Trophoblast cell (in vitro differentiated cells and primary cell): ENCODE measurements at regions not wholly inside any gene's neighbourhood (a gene's known extent, or its start where the extent isn't known, plus 50 kb on each side); places are given as distances from the start of the nearest gene placed in this dataset.

Source experiments
- DNase-seq, 2 donors: peaks; one replicate each; pipeline ENCODE4 v3.0.0-alpha.2; 2016
- H2AFZ ChIP-seq: 2 replicates; pipeline ENCODE4 v1.6.1; 2013; ENCODE audit warnings: low read length, moderate library complexity, mild to moderate bottlenecking; ENCODE audit not compliant: insufficient read depth, poor library complexity
- H2AK5ac ChIP-seq: 2 replicates; pipeline ENCODE4 v1.6.1; 2013; ENCODE audit warnings: mild to moderate bottlenecking, low read length
- H2BK120ac ChIP-seq: 2 replicates; pipeline ENCODE4 v1.6.1; 2013; ENCODE audit warnings: low read length, mild to moderate bottlenecking, moderate library complexity; ENCODE audit not compliant: insufficient read depth, poor library complexity
- H2BK12ac ChIP-seq: 2 replicates; pipeline ENCODE4 v1.6.1; 2013; ENCODE audit warnings: mild to moderate bottlenecking, low read length, moderate library complexity
- H2BK5ac ChIP-seq: 2 replicates; pipeline ENCODE4 v1.6.1; 2013; ENCODE audit warnings: low read length, low read depth, moderate library complexity, mild to moderate bottlenecking; ENCODE audit not compliant: poor library complexity
- H3K14ac ChIP-seq: 2 replicates; pipeline ENCODE4 v1.6.1; 2013; ENCODE audit warnings: mild to moderate bottlenecking, low read length
- H3K18ac ChIP-seq: 2 replicates; pipeline ENCODE4 v1.6.1; 2013; ENCODE audit warnings: mild to moderate bottlenecking, low read length
- H3K23ac ChIP-seq: 2 replicates; pipeline ENCODE4 v1.6.1; 2013; ENCODE audit warnings: low read length
- H3K27ac ChIP-seq: 2 replicates; pipeline ENCODE4 v1.5.1; 2013; ENCODE audit warnings: low read depth, mild to moderate bottlenecking, inconsistent platforms, low read length, moderate library complexity
- H3K27me3 ChIP-seq: 2 replicates; pipeline ENCODE4 v1.6.1; 2013; ENCODE audit warnings: inconsistent platforms, mild to moderate bottlenecking, low read length, moderate library complexity; ENCODE audit not compliant: insufficient read depth
- H3K36me3 ChIP-seq, 2 experiments: 1 replicate in 1 of 2; 2 replicates in 1 of 2; pipeline ENCODE4 v1.6.1; 2013; ENCODE audit warnings: low read length in 2 of 2, mild to moderate bottlenecking in 2 of 2, moderate library complexity in 1 of 2; ENCODE audit not compliant: insufficient read depth in 2 of 2, control insufficient read depth in 1 of 2
- H3K4ac ChIP-seq: 2 replicates; pipeline ENCODE4 v1.6.1; 2013; ENCODE audit warnings: low read depth, mild to moderate bottlenecking, low read length, moderate library complexity
- H3K4me1 ChIP-seq, 2 experiments: 1 replicate in 1 of 2; 2 replicates in 1 of 2; pipeline ENCODE4 v1.6.1; 2013; ENCODE audit warnings: low read length in 2 of 2, mild to moderate bottlenecking in 2 of 2, moderate library complexity in 1 of 2; ENCODE audit not compliant: insufficient read depth in 2 of 2, control insufficient read depth in 1 of 2
- H3K4me2 ChIP-seq: 2 replicates; pipeline ENCODE4 v1.6.1; 2013; ENCODE audit warnings: inconsistent platforms, mild to moderate bottlenecking, low read length, moderate library complexity
- H3K4me3 ChIP-seq: 2 replicates; pipeline ENCODE4 v1.5.1; 2013; ENCODE audit warnings: mild to moderate bottlenecking, low read depth, low read length, inconsistent platforms
- H3K79me1 ChIP-seq: one replicate; pipeline ENCODE4 v1.6.1; 2013; ENCODE audit warnings: low read length
- H3K79me2 ChIP-seq: 2 replicates; pipeline ENCODE4 v1.6.1; 2013; ENCODE audit warnings: low read length, mild to moderate bottlenecking; ENCODE audit not compliant: control insufficient read depth, insufficient read depth, poor library complexity
- H3K9ac ChIP-seq: 2 replicates; pipeline ENCODE4 v1.6.1; 2013; ENCODE audit warnings: mild to moderate bottlenecking, low read length
- H3K9me3 ChIP-seq: 2 replicates; pipeline ENCODE4 v1.6.1; 2013; ENCODE audit warnings: low read depth, mild to moderate bottlenecking, control low read depth, inconsistent platforms, low read length; ENCODE audit not compliant: insufficient read depth
- H4K12ac ChIP-seq: 2 replicates; pipeline ENCODE4 v1.6.1; 2013; ENCODE audit warnings: low read depth, mild to moderate bottlenecking, low read length, moderate library complexity
- H4K8ac ChIP-seq: 2 replicates; pipeline ENCODE4 v1.6.1; 2013; ENCODE audit warnings: low read depth, mild to moderate bottlenecking, low read length, moderate library complexity
- H4K91ac ChIP-seq: one replicate; pipeline ENCODE4 v1.6.1; 2013; ENCODE audit warnings: low read depth, mild to moderate bottlenecking, low read length, moderate library complexity
- WGBS: extraction: QIAGEN DNeasy Blood & Tissue Kit; methylation state at CpG from one replicate; pipeline ENCODE4 v1.1.7; 2013; ENCODE audit warnings: missing lambda C conversion rate; ENCODE audit not compliant: insufficient read length, insufficient coverage; ENCODE audit errors: extremely low coverage; 5-methylcytosine and 5-hydroxymethylcytosine counted together

GRCh38 chr1:14470802-14471201 is 127.7 kb upstream of the KAZN start:
- Histone ChIP-seq H3K27me3 (no peaks in the 10 kb centered on the region), H3K9ac (no peak overlapping the region), H2AK5ac (no peak overlapping the region), H2BK5ac (no peak overlapping the region), H3K36me3 (no peaks in the 10 kb centered on the region), H3K14ac (no peak overlapping the region), H2BK120ac (no peak overlapping the region), H3K9me3 (no peaks in the 10 kb centered on the region), H4K91ac (no peak overlapping the region), H3K4ac (no peak overlapping the region), H3K27ac (no peak overlapping the region), H3K4me3 (no peak overlapping the region), H4K12ac (no peak overlapping the region), H3K4me1 (no peaks in the 10 kb centered on the region), H2BK12ac (no peak overlapping the region), H3K4me2 (no peak overlapping the region), H3K23ac (no peak overlapping the region), H3K18ac (no peak overlapping the region), H4K8ac (no peak overlapping the region), H3K79me2 (no peaks in the 10 kb centered on the region), H2AFZ (no peak overlapping the region), H3K79me1 (no peaks in the 10 kb centered on the region)
- no peak for DNase-seq
- WGBS = no CpG with 5 or more reads among the region's 4 CpGs

GRCh38 chr1:14474856-14475255 is 123.6 kb upstream of the KAZN start:
- no peak overlapping the region for H3K9ac ChIP-seq
- no peak overlapping the region for H3K14ac ChIP-seq
- H3K36me3 ChIP-seq = no peaks in the 10 kb centered on the region
- H3K4me1 ChIP-seq = peaks cover 0 to 3% of the 10 kb centered on the region in 2 experiments
- no peak overlapping the region for H2BK5ac ChIP-seq
- no peak overlapping the region for H4K8ac ChIP-seq
- no peak overlapping the region for H3K4me2 ChIP-seq
- no peak overlapping the region for H3K4ac ChIP-seq
- H2BK12ac ChIP-seq = no peak overlapping the region
- 100% methylated on average over 1 of the region's 1 CpG for WGBS
- no peaks in the 10 kb centered on the region for H3K27me3 ChIP-seq
- H3K27ac ChIP-seq = no peak overlapping the region
- no peak overlapping the region for H3K4me3 ChIP-seq
- H2AFZ ChIP-seq = no peak overlapping the region
- no peak for DNase-seq
- no peak overlapping the region for H3K18ac ChIP-seq
- H4K12ac ChIP-seq = no peak overlapping the region
- H3K23ac ChIP-seq = no peak overlapping the region
- H3K9me3 ChIP-seq = no peaks in the 10 kb centered on the region
- H3K79me1 ChIP-seq = no peaks in the 10 kb centered on the region
- no peak overlapping the region for H2AK5ac ChIP-seq
- no peak overlapping the region for H2BK120ac ChIP-seq
- no peak overlapping the region for H4K91ac ChIP-seq
- no peaks in the 10 kb centered on the region for H3K79me2 ChIP-seq

GRCh38 chr1:14476170-14476955 is 122.1 kb upstream of the KAZN start:
- WGBS = no CpG with 5 or more reads among the region's 8 CpGs
- Histone ChIP-seq H3K9me3 (no peaks in the 10 kb centered on the region), H2BK120ac (no peak overlapping the region), H3K36me3 (no peaks in the 10 kb centered on the region), H3K4me1 (peaks cover 0 to 3% of the 10 kb centered on the region in 2 experiments), H3K79me1 (no peaks in the 10 kb centered on the region), H2AFZ (no peak overlapping the region), H3K79me2 (no peaks in the 10 kb centered on the region), H2BK5ac (no peak overlapping the region), H3K4ac (no peak overlapping the region), H4K12ac (no peak overlapping the region), H3K9ac (no peak overlapping the region), H3K18ac (no peak overlapping the region), H3K27me3 (no peaks in the 10 kb centered on the region), H3K23ac (no peak overlapping the region), H3K27ac (no peak overlapping the region), H4K8ac (no peak overlapping the region), H2BK12ac (no peak overlapping the region), H2AK5ac (no peak overlapping the region), H4K91ac (no peak overlapping the region), H3K4me3 (no peak overlapping the region), H3K4me2 (no peak overlapping the region), H3K14ac (no peak overlapping the region)
- no peak for DNase-seq

GRCh38 chr1:14478120-14478519 is 120.4 kb upstream of the KAZN start:
- Histone ChIP-seq H2BK5ac (no peak overlapping the region), H3K4me3 (no peak overlapping the region), H3K27me3 (no peaks in the 10 kb centered on the region), H3K4me2 (no peak overlapping the region), H3K4ac (no peak overlapping the region), H4K12ac (no peak overlapping the region), H2BK12ac (no peak overlapping the region), H3K79me1 (no peaks in the 10 kb centered on the region), H3K9ac (no peak overlapping the region), H3K23ac (no peak overlapping the region), H4K8ac (no peak overlapping the region), H3K4me1 (peaks cover 0 to 3% of the 10 kb centered on the region in 2 experiments), H3K18ac (no peak overlapping the region), H2BK120ac (no peak overlapping the region), H3K36me3 (no peaks in the 10 kb centered on the region), H3K27ac (no peak overlapping the region), H3K79me2 (no peaks in the 10 kb centered on the region), H3K14ac (no peak overlapping the region), H2AFZ (no peak overlapping the region), H2AK5ac (no peak overlapping the region), H4K91ac (no peak overlapping the region), H3K9me3 (peaks cover 3% of the 10 kb centered on the region)
- 100% methylated on average over 1 of the region's 2 CpGs for WGBS
- no peak for DNase-seq
